MM.1S (cell line): ENCODE measurements at regions not wholly inside any gene's neighbourhood (a gene's known extent, or its start where the extent isn't known, plus 50 kb on each side); places are given as distances from the start of the nearest gene placed in this dataset.

ENCODE experiments used
- DNase-seq: peaks from one replicate; pipeline ENCODE4 v3.0.0-alpha.2; 2015
- H2AFZ ChIP-seq: fragments of 300-600 bp; sonication (generic); 2 replicates; pipeline ENCODE4 v1.6.0; 2016; ENCODE audit warnings: antibody characterized with exemption, low read length
- H3F3A ChIP-seq: fragments of 300-600 bp; sonication (generic); 2 replicates; pipeline ENCODE4 v1.6.1; 2016; ENCODE audit warnings: mild to moderate bottlenecking, antibody characterized with exemption, low read length, moderate library complexity, mixed read lengths; ENCODE audit not compliant: insufficient read depth
- H3K27ac ChIP-seq: fragments of 300-600 bp; sonication (generic); 2 replicates; pipeline ENCODE4 v1.5.1; 2016; ENCODE audit warnings: mild to moderate bottlenecking, low read length
- H3K27me3 ChIP-seq: fragments of 300-600 bp; sonication (generic); replicated peaks from 2 replicates; pipeline ENCODE4 v1.6.0; 2016; ENCODE audit warnings: low read length; ENCODE audit not compliant: insufficient read depth
- H3K36me3 ChIP-seq: fragments of 300-600 bp; sonication (generic); replicated peaks from 2 replicates; pipeline ENCODE4 v1.6.1; 2016; ENCODE audit warnings: mild to moderate bottlenecking, low read length, mixed read lengths; ENCODE audit not compliant: insufficient read depth
- H3K4me1 ChIP-seq: fragments of 300-600 bp; sonication (generic); 2 replicates; pipeline ENCODE4 v1.6.1; 2016; ENCODE audit warnings: low read length, mixed read lengths
- H3K4me2 ChIP-seq: fragments of 300-600 bp; sonication (generic); 2 replicates; pipeline ENCODE4 v1.6.0; 2016; ENCODE audit warnings: low read depth, low read length
- H3K4me3 ChIP-seq: fragments of 300-600 bp; sonication (generic); 2 replicates; pipeline ENCODE4 v1.5.1; 2016; ENCODE audit warnings: low read length, mixed read lengths
- H3K79me2 ChIP-seq: fragments of 300-600 bp; sonication (generic); 2 replicates; pipeline ENCODE4 v1.6.1; 2016; ENCODE audit warnings: mixed run types, low read length, mixed read lengths
- H3K9ac ChIP-seq: fragments of 300-600 bp; sonication (generic); 2 replicates; pipeline ENCODE4 v1.6.1; 2016; ENCODE audit warnings: low read length, mixed read lengths
- H3K9me2 ChIP-seq: fragments of 300-600 bp; sonication (generic); replicated peaks from 2 replicates; pipeline ENCODE4 v1.6.1; 2016; ENCODE audit warnings: mild to moderate bottlenecking, low read length, mixed read lengths; ENCODE audit not compliant: insufficient read depth
- H3K9me3 ChIP-seq: fragments of 300-600 bp; sonication (generic); replicated peaks from 2 replicates; pipeline ENCODE4 v1.6.1; 2016; ENCODE audit warnings: mild to moderate bottlenecking, low read length, mixed read lengths; ENCODE audit not compliant: insufficient read depth
- H4K20me1 ChIP-seq: fragments of 300-600 bp; sonication (generic); 2 replicates; pipeline ENCODE4 v1.6.1; 2016; ENCODE audit warnings: mild to moderate bottlenecking, low read length, moderate library complexity, mixed read lengths; ENCODE audit not compliant: insufficient read depth
- EZH2 ChIP-seq: fragments of 300-600 bp; sonication (generic); optimal IDR thresholded peaks from 2 replicates; pipeline ENCODE3; 2017; ENCODE audit warnings: low read depth, mild to moderate bottlenecking, antibody characterized with exemption, low read length, mixed read lengths
- EZH2phosphoT487 ChIP-seq: fragments of 300-600 bp; sonication (generic); IDR thresholded peaks from 2 replicates; pipeline ENCODE4 v1.6.1; 2018; ENCODE audit warnings: antibody characterized with exemption, low read length
- TF ChIP-seq, protein P1 (sequence below): fragments of 300-600 bp; sonication (generic); IDR thresholded peaks from 2 replicates; pipeline ENCODE4 v1.5.1; 2016; ENCODE audit warnings: antibody characterized with exemption, low read length, mixed read lengths

DNA sequence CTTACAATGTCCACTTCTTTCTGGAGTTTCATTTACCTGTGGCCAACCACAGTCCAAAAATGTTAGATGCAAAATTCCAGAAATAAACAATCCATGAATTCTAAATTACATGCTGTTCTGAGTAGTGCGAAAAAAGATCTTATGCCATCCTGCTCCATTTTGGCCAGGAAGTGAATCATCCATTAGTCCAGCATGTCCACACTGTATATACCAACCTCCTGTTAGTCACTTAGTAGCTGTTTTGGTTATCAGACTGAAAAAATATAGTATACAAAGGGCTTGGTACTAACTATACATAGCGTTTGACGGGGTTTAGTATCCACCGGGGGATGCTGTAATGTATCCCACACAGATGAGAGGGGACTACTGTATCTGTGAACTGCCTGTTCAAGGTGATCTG is 618.0 kb upstream of the ARGLU1 start:
- Histone ChIP-seq H3K9me2 (no peaks in the 10 kb centered on the region), H3K4me1 (no peaks in the 10 kb centered on the region), H2AFZ (no peak overlapping the region), H3F3A (no peaks in the 10 kb centered on the region), H3K9me3 (no peaks in the 10 kb centered on the region), H3K27ac (no peak overlapping the region), H3K4me3 (no peak overlapping the region), H3K9ac (no peak overlapping the region), H3K36me3 (no peaks in the 10 kb centered on the region), H3K79me2 (no peaks in the 10 kb centered on the region), H3K27me3 (no peaks in the 10 kb centered on the region), H3K4me2 (no peak overlapping the region), H4K20me1 (no peaks in the 10 kb centered on the region)
- TF ChIP-seq EZH2 (no peak), EZH2phosphoT487 (no peak)
- TF ChIP-seq, protein P1, sequence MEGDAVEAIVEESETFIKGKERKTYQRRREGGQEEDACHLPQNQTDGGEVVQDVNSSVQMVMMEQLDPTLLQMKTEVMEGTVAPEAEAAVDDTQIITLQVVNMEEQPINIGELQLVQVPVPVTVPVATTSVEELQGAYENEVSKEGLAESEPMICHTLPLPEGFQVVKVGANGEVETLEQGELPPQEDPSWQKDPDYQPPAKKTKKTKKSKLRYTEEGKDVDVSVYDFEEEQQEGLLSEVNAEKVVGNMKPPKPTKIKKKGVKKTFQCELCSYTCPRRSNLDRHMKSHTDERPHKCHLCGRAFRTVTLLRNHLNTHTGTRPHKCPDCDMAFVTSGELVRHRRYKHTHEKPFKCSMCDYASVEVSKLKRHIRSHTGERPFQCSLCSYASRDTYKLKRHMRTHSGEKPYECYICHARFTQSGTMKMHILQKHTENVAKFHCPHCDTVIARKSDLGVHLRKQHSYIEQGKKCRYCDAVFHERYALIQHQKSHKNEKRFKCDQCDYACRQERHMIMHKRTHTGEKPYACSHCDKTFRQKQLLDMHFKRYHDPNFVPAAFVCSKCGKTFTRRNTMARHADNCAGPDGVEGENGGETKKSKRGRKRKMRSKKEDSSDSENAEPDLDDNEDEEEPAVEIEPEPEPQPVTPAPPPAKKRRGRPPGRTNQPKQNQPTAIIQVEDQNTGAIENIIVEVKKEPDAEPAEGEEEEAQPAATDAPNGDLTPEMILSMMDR, result no peak
- DNase-seq, result no peak

DNA sequence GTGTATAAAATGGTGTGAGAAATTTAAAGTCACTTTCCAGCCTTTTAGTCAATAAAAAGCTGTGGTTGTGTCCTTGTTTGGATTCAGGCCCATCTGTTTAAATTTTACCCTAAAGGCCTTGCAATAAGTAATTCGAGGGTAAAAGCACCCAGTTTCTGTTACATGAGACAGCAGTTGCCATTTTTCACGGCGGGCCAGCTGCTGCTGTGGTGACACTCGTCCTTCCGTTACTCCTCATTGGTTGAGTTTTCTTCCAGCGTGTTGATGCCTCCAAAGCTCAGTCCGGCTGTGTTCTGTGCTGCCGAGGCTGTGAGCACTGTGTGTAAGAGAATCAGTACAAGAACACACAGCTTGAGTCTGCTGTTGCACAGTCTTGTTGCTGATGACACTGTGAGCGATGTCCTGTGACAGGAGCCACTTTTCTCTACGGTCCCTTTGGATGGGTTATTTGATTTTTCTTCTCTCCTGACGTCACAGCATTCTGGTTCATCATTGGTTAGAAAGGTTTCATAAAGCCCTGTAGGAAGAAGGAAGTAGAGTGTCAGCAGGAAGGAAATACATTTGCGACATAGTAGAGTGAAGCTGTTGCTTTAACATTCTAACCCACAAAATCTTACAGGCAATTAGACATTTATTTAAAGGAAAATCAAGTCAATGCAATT is 602.5 kb upstream of the ARGLU1 start:
- H3K4me1 ChIP-seq, result no peaks in the 10 kb centered on the region
- no peaks in the 10 kb centered on the region for H3K27me3 ChIP-seq
- no peaks in the 10 kb centered on the region for H4K20me1 ChIP-seq
- peak overlapping the region; percentile 59 for H2AFZ ChIP-seq
- no peaks in the 10 kb centered on the region for H3F3A ChIP-seq
- H3K36me3 ChIP-seq, result no peaks in the 10 kb centered on the region
- TF ChIP-seq EZH2phosphoT487 (no peak), EZH2 (no peak)
- TF ChIP-seq, protein P1, result no peak
- H3K4me3 ChIP-seq, result peak overlapping the region; percentile 40; the same call in 1 of the 2 replicates
- H3K9me3 ChIP-seq, result no peaks in the 10 kb centered on the region
- H3K27ac ChIP-seq, result peak overlapping the region; percentile 7; the same call in 1 of the 2 replicates
- no peak overlapping the region for H3K9ac ChIP-seq
- peak overlapping the region; percentile 37 for H3K4me2 ChIP-seq
- no peaks in the 10 kb centered on the region for H3K9me2 ChIP-seq
- peak; percentile 39 for DNase-seq
- no peaks in the 10 kb centered on the region for H3K79me2 ChIP-seq

DNA sequence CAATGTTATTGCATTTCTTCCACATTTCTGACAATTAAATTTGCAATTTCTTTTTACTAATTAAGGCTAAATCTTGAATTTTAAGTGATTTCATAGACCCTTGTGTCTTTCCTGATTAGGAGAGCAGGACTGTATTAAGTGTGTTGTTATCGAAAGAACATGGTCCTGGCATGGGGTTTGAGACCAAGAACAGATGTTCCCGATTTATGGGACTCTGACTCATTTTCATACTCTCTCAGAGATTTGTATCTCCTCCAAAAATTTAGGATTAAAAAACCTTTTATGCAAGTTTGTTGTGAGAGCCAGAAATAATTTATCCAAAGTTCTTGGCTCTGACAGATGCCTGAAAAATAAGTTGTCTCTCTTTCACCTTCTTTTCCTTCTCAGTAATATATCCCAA is 589.3 kb upstream of the ARGLU1 start:
- Histone ChIP-seq H3K4me2 (no peak overlapping the region), H3K27ac (no peak overlapping the region), H3K4me3 (no peak overlapping the region), H3K79me2 (no peaks in the 10 kb centered on the region), H3K9ac (no peak overlapping the region), H3K27me3 (no peaks in the 10 kb centered on the region), H4K20me1 (no peaks in the 10 kb centered on the region), H2AFZ (no peak overlapping the region), H3K36me3 (no peaks in the 10 kb centered on the region), H3K9me2 (no peaks in the 10 kb centered on the region), H3K9me3 (no peaks in the 10 kb centered on the region), H3K4me1 (no peaks in the 10 kb centered on the region), H3F3A (no peaks in the 10 kb centered on the region)
- no peak for DNase-seq
- TF ChIP-seq EZH2phosphoT487 (no peak), EZH2 (no peak)
- TF ChIP-seq, protein P1, result no peak
